OCI-LY3 (cell line): ENCODE measurements at regions not wholly inside any gene's neighbourhood (a gene's known extent, or its start where the extent isn't known, plus 50 kb on each side); places are given as distances from the start of the nearest gene placed in this dataset.

ENCODE experiments used
- H2AFZ ChIP-seq: fragments of 200-600, 300-600 bp; shearing (Covaris generic); 2 replicates; pipeline ENCODE4 v1.6.0; 2014; ENCODE audit warnings: antibody characterized with exemption, low read depth, low read length
- H3K27ac ChIP-seq: fragments of 200-600, 300-600 bp; sonication (generic); 2 replicates; pipeline ENCODE4 v1.5.1; 2014; ENCODE audit warnings: mild to moderate bottlenecking, low read length, moderate library complexity, mixed read lengths
- H3K27me3 ChIP-seq: fragments of 200-600, 300-600 bp; sonication (generic); 2 replicates; pipeline ENCODE4 v1.6.1; 2014; ENCODE audit warnings: low read depth, low read length, mixed read lengths
- H3K36me3 ChIP-seq: fragments of 200-600, 300-600 bp; sonication (generic); replicated peaks from 2 replicates; pipeline ENCODE3; 2014; ENCODE audit warnings: low read depth, low read length, mixed read lengths
- H3K4me1 ChIP-seq: fragments of 300-600, 200-600 bp; sonication (generic); 2 replicates; pipeline ENCODE4 v1.6.1; 2014; ENCODE audit warnings: low read length, mixed read lengths
- H3K4me2 ChIP-seq: fragments of 200-600, 300-600 bp; sonication (generic); 2 replicates; pipeline ENCODE4 v1.6.1; 2014; ENCODE audit warnings: low read length, mixed read lengths
- H3K4me3 ChIP-seq: fragments of 300-600, 200-600 bp; sonication (generic); 2 replicates; pipeline ENCODE4 v1.5.1; 2014; ENCODE audit warnings: antibody characterized with exemption, mild to moderate bottlenecking, low read length, moderate library complexity
- H3K79me2 ChIP-seq: fragments of 300-600, 200-600 bp; shearing (Covaris generic); 2 replicates; pipeline ENCODE4 v1.6.1; 2014; ENCODE audit warnings: mild to moderate bottlenecking, low read length, mixed read lengths
- H3K9ac ChIP-seq: fragments of 300-600, 200-600 bp; shearing (Covaris generic); 2 replicates; pipeline ENCODE4 v1.6.0; 2014; ENCODE audit warnings: mild to moderate bottlenecking, low read length, moderate library complexity
- H3K9me3 ChIP-seq: fragments of 200-600, 300-600 bp; shearing (Covaris generic); 2 replicates; pipeline ENCODE4 v1.6.1; 2014; ENCODE audit warnings: low read length, mixed read lengths; ENCODE audit not compliant: insufficient read depth
- H4K20me1 ChIP-seq: fragments of 200-600, 300-600 bp; sonication (generic); 2 replicates; pipeline ENCODE4 v1.6.1; 2016; ENCODE audit warnings: low read length, mixed read lengths; ENCODE audit not compliant: insufficient read depth
- CTCF ChIP-seq: fragments of 200-600, 300-600 bp; sonication (generic); IDR thresholded peaks from 2 replicates; pipeline ENCODE4 v1.5.1; 2014; ENCODE audit warnings: antibody characterized with exemption, low read length, low read depth
- EZH2phosphoT487 ChIP-seq: fragments of 200-600 bp; shearing (Covaris generic); IDR thresholded peaks from 2 replicates; pipeline ENCODE4 v1.6.1; 2018; ENCODE audit warnings: antibody characterized with exemption, mixed run types, low read depth

GRCh38 chr4:81688085-81688484 is 216.4 kb upstream of the RASGEF1B start:
- no peak overlapping the region for H2AFZ ChIP-seq
- no peaks in the 10 kb centered on the region for H4K20me1 ChIP-seq

GRCh38 chr4:81687471-81687870 is 215.8 kb upstream of the RASGEF1B start:
- H3K27ac ChIP-seq = no peak overlapping the region
- H3K4me1 ChIP-seq = peaks cover 16% of the 10 kb centered on the region
- H3K4me2 ChIP-seq = no peak overlapping the region
- H2AFZ ChIP-seq = no peak overlapping the region
- no peaks in the 10 kb centered on the region for H3K9me3 ChIP-seq
- no peaks in the 10 kb centered on the region for H4K20me1 ChIP-seq
- no peaks in the 10 kb centered on the region for H3K27me3 ChIP-seq
- no peak overlapping the region for H3K9ac ChIP-seq
- H3K79me2 ChIP-seq = no peaks in the 10 kb centered on the region
- no peak for TF ChIP-seq EZH2phosphoT487
- no peak for TF ChIP-seq CTCF
- no peak overlapping the region for H3K4me3 ChIP-seq
- no peaks in the 10 kb centered on the region for H3K36me3 ChIP-seq

More at GRCh38 chr4:81688085-81688484, 216.4 kb upstream of the RASGEF1B start:
- Histone ChIP-seq H3K79me2 (no peaks in the 10 kb centered on the region), H3K27me3 (no peaks in the 10 kb centered on the region), H3K4me2 (no peak overlapping the region), H3K4me3 (no peak overlapping the region), H3K9me3 (no peaks in the 10 kb centered on the region), H3K4me1 (peaks cover 16% of the 10 kb centered on the region), H3K27ac (no peak overlapping the region), H3K36me3 (no peaks in the 10 kb centered on the region), H3K9ac (no peak overlapping the region)
- TF ChIP-seq EZH2phosphoT487 (no peak), CTCF (peak; percentile 30)

- Histone ChIP-seq H3K4me1 (peaks cover 6% of the 10 kb centered on the region), H3K9me3 (no peaks in the 10 kb centered on the region), H2AFZ (no peak overlapping the region), H3K27ac (no peak overlapping the region), H3K4me3 (no peak overlapping the region), H3K4me2 (no peak overlapping the region), H3K79me2 (no peaks in the 10 kb centered on the region), H3K36me3 (no peaks in the 10 kb centered on the region), H3K9ac (no peak overlapping the region), H4K20me1 (no peaks in the 10 kb centered on the region), H3K27me3 (peaks cover 7% of the 10 kb centered on the region; the same call in 1 of the 2 replicates)
- no peak for TF ChIP-seq CTCF
These were observed 213.4 kb upstream of the RASGEF1B start for GRCh38 chr4:81685104-81685503.

GRCh38 chr4:81684352-81684751 is 212.6 kb upstream of the RASGEF1B start:
- H3K36me3 ChIP-seq = no peaks in the 10 kb centered on the region
- peaks cover 10% of the 10 kb centered on the region; the same call in 1 of the 2 replicates for H3K27me3 ChIP-seq
- no peak overlapping the region for H2AFZ ChIP-seq
- TF ChIP-seq CTCF (no peak), EZH2phosphoT487 (no peak)
- no peaks in the 10 kb centered on the region for H3K79me2 ChIP-seq
- no peak overlapping the region for H3K27ac ChIP-seq
- no peak overlapping the region for H3K9ac ChIP-seq
- no peaks in the 10 kb centered on the region for H4K20me1 ChIP-seq
- H3K4me2 ChIP-seq = no peak overlapping the region
- no peaks in the 10 kb centered on the region for H3K9me3 ChIP-seq
- no peak overlapping the region for H3K4me3 ChIP-seq
- H3K4me1 ChIP-seq = peaks cover 6% of the 10 kb centered on the region
